ENCODE measurements at regions not wholly inside any gene's neighbourhood (a gene's known extent, or its start where the extent isn't known, plus 50 kb on each side); places are given as distances from the start of the nearest gene placed in this dataset.

- Histone ChIP-seq H2BK20ac (ENCODE audit: low read depth, low read length, poor library complexity, severe bottlenecking) (no peak overlapping the region), H3K27me3 (ENCODE audit: insufficient read depth, low read length) (no peaks in the 10 kb centered on the region), H3K9ac (ENCODE audit: extremely low read depth, insufficient read length, low read length) (no peak overlapping the region), H2BK5ac (ENCODE audit: insufficient read length, low read length) (no peak overlapping the region), H3K23ac (ENCODE audit: insufficient read length, low read depth, low read length) (no peak overlapping the region), H4K5ac (ENCODE audit: insufficient read length, low read depth, low read length) (no peak overlapping the region), H3T11ph (ENCODE audit: low read length) (no peak overlapping the region), H3K18ac (ENCODE audit: insufficient read length, low read depth, low read length) (no peak overlapping the region), H4K20me1 (ENCODE audit: control insufficient read depth, insufficient read depth, insufficient read length) (no peaks in the 10 kb centered on the region), H2AK5ac (ENCODE audit: insufficient read length, low read length) (no peak overlapping the region), H3K23me2 (ENCODE audit: insufficient read length, low read depth, low read length, poor library complexity, severe bottlenecking) (no peaks in the 10 kb centered on the region), H3K4ac (ENCODE audit: low read depth, low read length) (no peak overlapping the region), H3K14ac (ENCODE audit: insufficient read depth, low read length) (no peak overlapping the region), H3K4me1 (ENCODE audit: insufficient read depth, low read length) (no peaks in the 10 kb centered on the region), H3K27ac (ENCODE audit: insufficient read length, low read depth, low read length) (no peak overlapping the region), H2BK12ac (ENCODE audit: insufficient read length, low read depth, low read length) (no peak overlapping the region), H2BK15ac (ENCODE audit: low read depth, low read length) (no peak overlapping the region), H3K4me2 (ENCODE audit: insufficient read depth, insufficient read length, low read length) (no peak overlapping the region), H3K9me3 (ENCODE audit: control insufficient read depth, low read depth, low read length) (no peaks in the 10 kb centered on the region), H4K8ac (replicated peaks; ENCODE audit: insufficient read length, low read depth, low read length) (no peak overlapping the region), H3K79me1 (ENCODE audit: insufficient read depth, low read depth, low read length, poor library complexity, severe bottlenecking) (no peaks in the 10 kb centered on the region), H4K91ac (ENCODE audit: insufficient read length, low read depth, low read length) (no peak overlapping the region), H3K79me2 (ENCODE audit: insufficient read depth, low read length) (no peaks in the 10 kb centered on the region), H2BK120ac (ENCODE audit: low read depth, low read length, poor library complexity, severe bottlenecking) (no peak overlapping the region), H3K56ac (ENCODE audit: insufficient read length, low read depth, low read length) (no peak overlapping the region), H2AFZ (ENCODE audit: low read length) (no peak overlapping the region)
- Mint-ChIP-seq H3K27ac (peak overlapping the region in 1 of 3 experiments; percentile 95; a peak in 2 of 7 replicates), H3K27me3 (ENCODE audit: low read depth) (no peaks in the 10 kb centered on the region), H3K4me3 (no peak overlapping the region), H3K9me3 (no peaks in the 10 kb centered on the region), H3K36me3 (ENCODE audit: insufficient read depth in 1 of 3, low read depth in 3 of 3) (no peaks in the 10 kb centered on the region), H3K4me1 (no peaks in the 10 kb centered on the region; a peak in 2 of 4 replicates)
- no CpG with 5 or more reads among the region's 2 CpGs for WGBS (ENCODE audit: extremely low coverage, insufficient read length, low lambda C conversion rate)
- TF ChIP-seq CTCF (conservative IDR thresholded peaks at IDR 0.05) = no peak
- DNase-seq = no peak
Observed at GRCh38 chr4:144402176-144402575, 243.8 kb upstream of the HHIP start.
